Psoas muscle (tissue), 7 donors: ENCODE measurements at regions not wholly inside any gene's neighbourhood (a gene's known extent, or its start where the extent isn't known, plus 50 kb on each side); places are given as distances from the start of the nearest gene placed in this dataset.

ENCODE experiments used
- ATAC-seq, 4 donors: fragments of 200-7000 bp; cut with Tn5 transposase; one replicate each; pipeline ENCODE4 v1.9.1; 2020; ENCODE audit warnings: moderate library complexity in 3 of 4, mild to moderate bottlenecking in 2 of 4
- DNase-seq, 2 donors: peaks; one replicate each; pipeline ENCODE4 v3.0.0-alpha.2; 2020
- H3K27ac ChIP-seq: fragments of 200-600 bp; one replicate; pipeline ENCODE4 v1.8.0; 2022
- H3K27me3 ChIP-seq, 3 donors: fragments of 200-600 bp in 1 of 3; one replicate each; pipeline versions ENCODE4 v1.6.1 to v1.8.0; 2013 to 2022; ENCODE audit warnings: low read length in 2 of 3, mild to moderate bottlenecking in 2 of 3, moderate library complexity in 1 of 3; ENCODE audit not compliant: insufficient read depth in 3 of 3
- H3K36me3 ChIP-seq, 2 donors: fragments of 200-600 bp in 1 of 2; one replicate each; pipeline versions ENCODE4 v1.6.1 to v1.8.0; 2013 to 2022; ENCODE audit warnings: low read depth in 1 of 2, mild to moderate bottlenecking in 1 of 2, moderate library complexity in 1 of 2; ENCODE audit not compliant: insufficient read depth in 1 of 2
- H3K4me1 ChIP-seq: fragments of 200-600 bp; one replicate; pipeline ENCODE4 v1.8.0; 2022
- H3K4me3 ChIP-seq: fragments of 200-600 bp; one replicate; pipeline ENCODE4 v1.8.0; 2022; ENCODE audit warnings: mild to moderate bottlenecking
- H3K9me3 ChIP-seq: fragments of 200-600 bp; one replicate; pipeline ENCODE4 v1.8.0; 2022
- WGBS, 3 donors: extraction: QIAGEN DNeasy Blood & Tissue Kit; methylation state at CpG; one replicate each; pipeline versions ENCODE4 v1.1.6 to v1.1.7; 2013; 5-methylcytosine and 5-hydroxymethylcytosine counted together
- intact Hi-C, 2 donors: fragments of 100-400 bp; cut with DNase I; formaldehyde crosslinking; loops; one replicate each; pipeline versions ENCODE4 v1.11.0 to v1.14.2; 2022
- TF ChIP-seq, protein P1 (sequence below): fragments of 200-600 bp; IDR thresholded peaks from one replicate; pipeline ENCODE4 v1.8.0; 2022; ENCODE audit warnings: antibody characterized with exemption
- donor health status: healthy with polysubstance abuse.
- donor health status: DM: no; HTN: no; CAD: no; lungs with moderate emphysema.
- donor health status: Bipolar disorder and iron deficiency.
- donor health status: healthy.
- donor health status: DM: yes; HTN: yes; CAD: no.
- donor health status: DM: no; HTN: no; CAD: no.
- donor health status: DM: yes; HTN: yes; CAD: no.

- intact Hi-C loops = no loop called here
Measured at GRCh38 chr13:99875391-99875790, 96.2 kb downstream of the ZIC5 start.

DNA sequence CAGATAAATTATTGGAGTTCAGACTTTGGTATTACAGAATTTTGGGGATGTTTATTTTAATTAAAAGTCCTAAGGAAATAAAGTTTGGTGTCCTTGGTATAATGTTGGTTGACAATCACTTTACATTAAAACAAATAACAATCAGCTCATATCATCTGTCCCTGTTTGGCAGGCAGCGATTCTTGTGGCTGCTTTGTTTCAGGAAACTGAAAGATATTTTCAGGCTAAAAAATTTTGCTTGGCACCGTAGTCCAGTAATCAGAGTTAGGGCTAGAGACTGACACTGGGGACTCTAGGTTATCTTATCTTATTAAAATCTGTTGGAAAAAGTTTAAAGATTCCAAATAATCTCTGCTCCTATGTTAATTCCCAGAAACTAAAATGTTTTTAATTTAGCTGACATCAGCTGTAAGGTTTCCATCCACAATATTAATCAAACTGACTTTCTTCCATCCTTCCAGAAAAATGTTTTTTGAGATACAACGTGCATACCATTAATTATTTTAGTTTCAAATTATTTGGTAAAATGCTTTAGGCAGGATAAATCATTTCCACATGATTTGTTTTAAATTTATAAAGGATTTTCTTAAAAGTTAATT is 97.6 kb downstream of the ZIC5 start:
- Histone ChIP-seq H3K4me1 (no peaks in the 10 kb centered on the region), H3K36me3 (no peaks in the 10 kb centered on the region), H3K27me3 (no peaks in the 10 kb centered on the region), H3K27ac (no peak overlapping the region), H3K4me3 (no peak overlapping the region), H3K9me3 (no peaks in the 10 kb centered on the region)
- TF ChIP-seq, protein P1, sequence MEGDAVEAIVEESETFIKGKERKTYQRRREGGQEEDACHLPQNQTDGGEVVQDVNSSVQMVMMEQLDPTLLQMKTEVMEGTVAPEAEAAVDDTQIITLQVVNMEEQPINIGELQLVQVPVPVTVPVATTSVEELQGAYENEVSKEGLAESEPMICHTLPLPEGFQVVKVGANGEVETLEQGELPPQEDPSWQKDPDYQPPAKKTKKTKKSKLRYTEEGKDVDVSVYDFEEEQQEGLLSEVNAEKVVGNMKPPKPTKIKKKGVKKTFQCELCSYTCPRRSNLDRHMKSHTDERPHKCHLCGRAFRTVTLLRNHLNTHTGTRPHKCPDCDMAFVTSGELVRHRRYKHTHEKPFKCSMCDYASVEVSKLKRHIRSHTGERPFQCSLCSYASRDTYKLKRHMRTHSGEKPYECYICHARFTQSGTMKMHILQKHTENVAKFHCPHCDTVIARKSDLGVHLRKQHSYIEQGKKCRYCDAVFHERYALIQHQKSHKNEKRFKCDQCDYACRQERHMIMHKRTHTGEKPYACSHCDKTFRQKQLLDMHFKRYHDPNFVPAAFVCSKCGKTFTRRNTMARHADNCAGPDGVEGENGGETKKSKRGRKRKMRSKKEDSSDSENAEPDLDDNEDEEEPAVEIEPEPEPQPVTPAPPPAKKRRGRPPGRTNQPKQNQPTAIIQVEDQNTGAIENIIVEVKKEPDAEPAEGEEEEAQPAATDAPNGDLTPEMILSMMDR = no peak
- DNase-seq = no peak
- intact Hi-C loops = no loop called here
- 71 to 86% (median 82%) methylated on average over 3 of the region's 3 CpGs for WGBS, 3 donors
- ATAC-seq = no peak

More at GRCh38 chr13:99875391-99875790, 96.2 kb downstream of the ZIC5 start:
- no peak overlapping the region for H3K27ac ChIP-seq
- H3K27me3 ChIP-seq = no peaks in the 10 kb centered on the region
- ATAC-seq (no peak), DNase-seq (no peak)
- WGBS, 3 donors = 79 to 84% (median 84%) methylated on average over 6 of the region's 6 CpGs
- H3K4me3 ChIP-seq = no peak overlapping the region
- TF ChIP-seq, protein P1 = no peak
- H3K36me3 ChIP-seq = no peaks in the 10 kb centered on the region
- H3K9me3 ChIP-seq = no peaks in the 10 kb centered on the region
- no peaks in the 10 kb centered on the region for H3K4me1 ChIP-seq

DNA sequence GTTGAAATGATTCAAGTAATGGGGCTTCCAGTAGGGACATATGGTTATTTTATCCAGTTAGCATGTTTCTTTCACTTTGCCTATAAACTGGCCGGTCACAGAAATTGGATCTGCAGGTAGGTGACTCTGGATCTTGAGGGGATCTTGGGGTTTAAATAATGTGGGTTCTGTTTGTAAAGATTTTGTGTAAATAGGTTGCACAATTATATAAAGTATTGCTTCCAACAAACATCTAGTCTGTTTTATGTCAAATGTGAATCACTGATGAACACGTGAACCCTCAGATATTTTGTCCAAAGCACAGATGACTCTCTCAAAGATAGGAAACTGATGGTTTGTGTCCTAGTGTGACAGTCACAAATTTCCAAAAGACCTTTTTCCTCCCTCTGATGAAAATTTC is 98.4 kb downstream of the ZIC5 start:
- intact Hi-C loops = no loop called here
- Histone ChIP-seq H3K36me3 (no peaks in the 10 kb centered on the region), H3K4me3 (no peak overlapping the region), H3K27ac (no peak overlapping the region), H3K9me3 (no peaks in the 10 kb centered on the region), H3K27me3 (no peaks in the 10 kb centered on the region), H3K4me1 (no peaks in the 10 kb centered on the region)
- ATAC-seq = no peak
- no peak for DNase-seq
- TF ChIP-seq, protein P1 = no peak
- 92 to 97% (median 94%) methylated on average over 2 of the region's 2 CpGs for WGBS, 3 donors

GRCh38 chr13:99871249-99871898 is 100.2 kb downstream of the ZIC5 start:
- Histone ChIP-seq H3K36me3 (no peaks in the 10 kb centered on the region), H3K27ac (no peak overlapping the region), H3K4me3 (no peak overlapping the region), H3K9me3 (no peaks in the 10 kb centered on the region), H3K27me3 (no peaks in the 10 kb centered on the region), H3K4me1 (no peaks in the 10 kb centered on the region)
- WGBS, 3 donors = 74 to 85% (median 81%) methylated on average over 6 of the region's 6 CpGs
- TF ChIP-seq, protein P1 = no peak
- DNase-seq (no peak), ATAC-seq (no peak)
- intact Hi-C loops = no loop called here

GRCh38 chr13:99870541-99870940 is 101.0 kb downstream of the ZIC5 start:
- ATAC-seq (no peak), DNase-seq (no peak)
- H3K9me3 ChIP-seq = no peaks in the 10 kb centered on the region
- H3K4me1 ChIP-seq = no peaks in the 10 kb centered on the region
- intact Hi-C loops = no loop called here
- 95 to 97% (median 95%) methylated on average over 6 of the region's 6 CpGs for WGBS, 3 donors
- TF ChIP-seq, protein P1 = no peak
- H3K4me3 ChIP-seq = no peak overlapping the region
- H3K27me3 ChIP-seq = no peaks in the 10 kb centered on the region
- no peaks in the 10 kb centered on the region for H3K36me3 ChIP-seq
- H3K27ac ChIP-seq = no peak overlapping the region
